ENCODE measurements at regions not wholly inside any gene's neighbourhood (a gene's known extent, or its start where the extent isn't known, plus 50 kb on each side); places are given as distances from the start of the nearest gene placed in this dataset.

DNA sequence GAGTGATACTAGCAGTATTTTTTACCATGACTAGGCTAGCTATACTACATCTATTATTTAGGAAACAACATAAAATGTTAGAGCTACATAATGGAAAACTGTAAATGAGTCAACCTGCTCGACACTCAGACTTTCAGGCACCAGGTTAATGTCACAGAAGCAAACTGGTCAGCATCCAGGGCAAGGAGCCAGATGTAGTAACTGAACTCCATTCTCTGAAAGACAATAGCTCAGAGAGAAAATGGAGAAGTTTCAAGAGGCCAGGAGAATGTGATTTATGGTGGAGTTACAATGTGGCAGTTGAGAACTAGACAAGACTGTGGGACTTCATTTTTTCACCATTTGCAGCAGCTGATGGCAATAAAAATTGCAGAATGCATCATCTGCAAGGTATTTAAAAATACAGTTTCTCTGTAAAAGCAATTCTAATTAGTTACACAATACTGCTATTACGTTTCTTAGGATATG is 342.7 kb upstream of the PABPC4L start:
- TF ChIP-seq, protein P1, sequence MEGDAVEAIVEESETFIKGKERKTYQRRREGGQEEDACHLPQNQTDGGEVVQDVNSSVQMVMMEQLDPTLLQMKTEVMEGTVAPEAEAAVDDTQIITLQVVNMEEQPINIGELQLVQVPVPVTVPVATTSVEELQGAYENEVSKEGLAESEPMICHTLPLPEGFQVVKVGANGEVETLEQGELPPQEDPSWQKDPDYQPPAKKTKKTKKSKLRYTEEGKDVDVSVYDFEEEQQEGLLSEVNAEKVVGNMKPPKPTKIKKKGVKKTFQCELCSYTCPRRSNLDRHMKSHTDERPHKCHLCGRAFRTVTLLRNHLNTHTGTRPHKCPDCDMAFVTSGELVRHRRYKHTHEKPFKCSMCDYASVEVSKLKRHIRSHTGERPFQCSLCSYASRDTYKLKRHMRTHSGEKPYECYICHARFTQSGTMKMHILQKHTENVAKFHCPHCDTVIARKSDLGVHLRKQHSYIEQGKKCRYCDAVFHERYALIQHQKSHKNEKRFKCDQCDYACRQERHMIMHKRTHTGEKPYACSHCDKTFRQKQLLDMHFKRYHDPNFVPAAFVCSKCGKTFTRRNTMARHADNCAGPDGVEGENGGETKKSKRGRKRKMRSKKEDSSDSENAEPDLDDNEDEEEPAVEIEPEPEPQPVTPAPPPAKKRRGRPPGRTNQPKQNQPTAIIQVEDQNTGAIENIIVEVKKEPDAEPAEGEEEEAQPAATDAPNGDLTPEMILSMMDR (IDR thresholded peaks at IDR 0.05) = no peak
- TF ChIP-seq POLR2AphosphoS5 (IDR thresholded peaks at IDR 0.05) = no peak

Data from upper lobe of left lung (tissue), 4 donors.